H1 (cell line): ENCODE measurements at regions not wholly inside any gene's neighbourhood (a gene's known extent, or its start where the extent isn't known, plus 50 kb on each side); places are given as distances from the start of the nearest gene placed in this dataset.

ENCODE experiments used
- CTCF ChIA-PET: fragments of 300-600 bp; sonication (Branson Sonifier 250); formaldehyde crosslinking; loops from one replicate; lab custom pipeline; 2021; ENCODE audit not compliant: partially characterized antibody; lab: Charles Lee
- POLR2A ChIA-PET: fragments of 300-600 bp; sonication (Branson Sonifier 250); formaldehyde crosslinking; loops from one replicate; lab custom pipeline; 2021; ENCODE audit warnings: inconsistent platforms; ENCODE audit not compliant: partially characterized antibody; lab: Charles Lee
- DNase-seq, 2 experiments: peaks; one replicate each; pipeline versions ENCODE4 v3.0.0 to v3.0.0-alpha.2; 2010 to 2022; ENCODE audit warnings: low spot score in 2 of 2, low read depth in 1 of 2, mixed read lengths in 1 of 2
- FAIRE-seq: peaks from 2 replicates; lab custom pipeline; 2011; peaks lifted over from hg19 to GRCh38; lab: Jason Lieb, UNC
- H2AFZ ChIP-seq: 2 replicates; pipeline ENCODE4 v1.8.1; 2012; ENCODE audit warnings: low read length, inconsistent platforms
- H2AK5ac ChIP-seq: 2 replicates; pipeline ENCODE4 v1.6.1; 2013; ENCODE audit warnings: low read depth, low read length
- H2BK120ac ChIP-seq: replicated peaks from 2 replicates; pipeline ENCODE3; 2013; ENCODE audit warnings: low read depth, low read length, inconsistent platforms
- H2BK12ac ChIP-seq: 2 replicates; pipeline ENCODE4 v1.6.1; 2013; ENCODE audit warnings: low read depth, low read length
- H2BK15ac ChIP-seq: 2 replicates; pipeline ENCODE4 v1.6.1; 2013; ENCODE audit warnings: low read length
- H2BK20ac ChIP-seq: 2 replicates; pipeline ENCODE4 v1.6.1; 2013; ENCODE audit warnings: low read length
- H2BK5ac ChIP-seq: 2 replicates; pipeline ENCODE4 v1.6.1; 2013; ENCODE audit warnings: low read depth, low read length
- H3K14ac ChIP-seq: 2 replicates; pipeline ENCODE4 v1.6.1; 2013; ENCODE audit warnings: inconsistent platforms; ENCODE audit not compliant: insufficient read length
- H3K18ac ChIP-seq: 2 replicates; pipeline ENCODE4 v1.6.1; 2013; ENCODE audit warnings: low read length; ENCODE audit errors: extremely low read depth
- H3K23ac ChIP-seq: 2 replicates; pipeline ENCODE4 v1.6.1; 2013; ENCODE audit warnings: inconsistent platforms; ENCODE audit not compliant: insufficient read length
- H3K23me2 ChIP-seq: 2 replicates; pipeline ENCODE4 v1.6.1; 2013; ENCODE audit warnings: low read depth, low read length
- H3K27ac ChIP-seq: 2 replicates; pipeline ENCODE4 v1.6.1; 2011; ENCODE audit warnings: low read depth, low read length, inconsistent platforms
- H3K27me3 ChIP-seq, 4 experiments: replicated peaks in 1 of 4; 1 replicate in 1 of 4; 2 replicates in 3 of 4; pipeline versions ENCODE4 v1.6.1 to v1.8.1; 2011 to 2013; ENCODE audit warnings: low read length in 3 of 4, mild to moderate bottlenecking in 3 of 4, inconsistent platforms in 2 of 4, mixed read lengths in 2 of 4, moderate library complexity in 1 of 4; ENCODE audit not compliant: control insufficient read depth in 3 of 4, insufficient read depth in 3 of 4; ENCODE audit errors: extremely low read depth in 1 of 4
- H3K36me3 ChIP-seq, 4 experiments: 2 replicates each; pipeline versions ENCODE4 v1.6.1 to v1.8.1; 2011 to 2013; ENCODE audit warnings: mild to moderate bottlenecking in 4 of 4, low read length in 3 of 4, moderate library complexity in 2 of 4, control low read depth in 1 of 4, inconsistent platforms in 1 of 4; ENCODE audit not compliant: insufficient read depth in 4 of 4, control insufficient read depth in 2 of 4
- H3K4ac ChIP-seq: replicated peaks from 2 replicates; pipeline ENCODE3; 2013; ENCODE audit warnings: low read length, low read depth, mixed read lengths, inconsistent platforms; ENCODE audit not compliant: insufficient read length
- H3K4me1 ChIP-seq, 4 experiments: replicated peaks in 1 of 4; 1 replicate in 1 of 4; 2 replicates in 3 of 4; pipeline versions ENCODE4 v1.6.1 to v1.8.1; 2011 to 2013; ENCODE audit warnings: low read length in 3 of 4, inconsistent platforms in 2 of 4, mixed read lengths in 1 of 4; ENCODE audit not compliant: insufficient read depth in 4 of 4, control insufficient read depth in 3 of 4
- H3K4me2 ChIP-seq, 2 experiments: 2 replicates each; pipeline versions ENCODE4 v1.6.1 to v1.8.1; 2011 to 2013; ENCODE audit warnings: low read depth in 2 of 2, low read length in 2 of 2, control low read depth in 1 of 2, inconsistent platforms in 1 of 2, mild to moderate bottlenecking in 1 of 2; ENCODE audit not compliant: insufficient read depth in 1 of 2
- H3K4me3 ChIP-seq, 4 experiments: fragments of 200-600, 300-600 bp in 1 of 4; sonication (generic), shearing (Covaris generic), sonication (Bioruptor Twin) in 1 of 4; 2 replicates each; pipeline versions ENCODE4 v1.5.1 to v1.8.1; 2011 to 2016; ENCODE audit warnings: low read length in 4 of 4, low read depth in 3 of 4, control low read depth in 2 of 4, inconsistent platforms in 2 of 4, mild to moderate bottlenecking in 2 of 4, mixed read lengths in 1 of 4, moderate library complexity in 1 of 4; ENCODE audit not compliant: insufficient read depth in 2 of 4; ENCODE audit errors: extremely low read depth in 1 of 4
- H3K56ac ChIP-seq: replicated peaks from 2 replicates; pipeline ENCODE3; 2013; ENCODE audit warnings: low read depth, mild to moderate bottlenecking, mixed read lengths, low read length, inconsistent platforms; ENCODE audit not compliant: insufficient read length
- H3K79me1 ChIP-seq: 2 replicates; pipeline ENCODE4 v1.6.1; 2013; ENCODE audit warnings: low read depth, low read length, control low read depth
- H3K79me2 ChIP-seq, 2 experiments: 2 replicates each; pipeline versions ENCODE4 v1.6.1 to v1.8.1; 2012 to 2013; ENCODE audit warnings: low read length in 2 of 2, mild to moderate bottlenecking in 2 of 2, inconsistent platforms in 1 of 2; ENCODE audit not compliant: insufficient read depth in 2 of 2, control insufficient read depth in 1 of 2
- H3K9ac ChIP-seq, 4 experiments: replicated peaks in 1 of 4; 1 replicate in 1 of 4; 2 replicates in 3 of 4; pipeline versions ENCODE4 v1.6.1 to v1.8.1; 2011 to 2013; ENCODE audit warnings: low read depth in 3 of 4, low read length in 3 of 4, control low read depth in 2 of 4, mild to moderate bottlenecking in 2 of 4, moderate library complexity in 2 of 4, inconsistent platforms in 1 of 4; ENCODE audit errors: extremely low read depth in 1 of 4
- H3K9me3 ChIP-seq, 2 experiments: 2 replicates each; pipeline versions ENCODE4 v1.6.1 to v1.8.1; 2012 to 2013; ENCODE audit warnings: mild to moderate bottlenecking in 2 of 2, moderate library complexity in 2 of 2, control low read depth in 1 of 2, inconsistent platforms in 1 of 2, low read depth in 1 of 2, low read length in 1 of 2, mixed read lengths in 1 of 2; ENCODE audit not compliant: insufficient read depth in 2 of 2
- H4K20me1 ChIP-seq, 2 experiments: replicated peaks in 1 of 2; 2 replicates each; pipeline versions ENCODE3 to v1.8.1; 2011 to 2013; ENCODE audit warnings: inconsistent platforms in 2 of 2, low read length in 2 of 2, mild to moderate bottlenecking in 1 of 2; ENCODE audit not compliant: insufficient read depth in 2 of 2, control insufficient read depth in 1 of 2
- H4K5ac ChIP-seq: 2 replicates; pipeline ENCODE4 v1.6.1; 2013; ENCODE audit warnings: low read length, low read depth, mixed read lengths, inconsistent platforms; ENCODE audit not compliant: insufficient read length
- H4K8ac ChIP-seq: 2 replicates; pipeline ENCODE4 v1.8.0; 2013; ENCODE audit warnings: mild to moderate bottlenecking, moderate library complexity, low read length, inconsistent platforms; ENCODE audit not compliant: insufficient read depth; ENCODE audit errors: extremely low read depth
- H4K91ac ChIP-seq: replicated peaks from 2 replicates; pipeline ENCODE3; 2013; ENCODE audit warnings: low read length, mixed read lengths, inconsistent platforms; ENCODE audit not compliant: insufficient read length
- CHD7 ChIP-seq: fragments of 300-600 bp; sonication (generic); IDR thresholded peaks from 2 replicates; pipeline ENCODE4 v1.7.1; 2012; ENCODE audit warnings: low read length, moderate library complexity, mild to moderate bottlenecking, inconsistent platforms; ENCODE audit not compliant: insufficient replicate concordance
- WGBS, 2 experiments: shearing (Covaris generic) in 1 of 2; methylation state at CpG; one replicate each; pipeline versions ENCODE4 v1.1.6 to v1.1.7; 2013 to 2015; ENCODE audit warnings: low lambda C conversion rate in 2 of 2, mixed read lengths in 2 of 2, inconsistent platforms in 1 of 2, low coverage in 1 of 2, missing lambda C conversion rate in 1 of 2; ENCODE audit not compliant: insufficient replicate concordance in 2 of 2, insufficient coverage in 1 of 2, insufficient read length in 1 of 2; ENCODE audit errors: extremely low coverage in 1 of 2, missing lambda C conversion rate in 1 of 2; 5-methylcytosine and 5-hydroxymethylcytosine counted together

- Histone ChIP-seq H3K56ac (no peak overlapping the region), H3K14ac (no peak overlapping the region), H3K4me3 (no peak overlapping the region), H3K4me2 (no peak overlapping the region), H4K8ac (no peak overlapping the region), H2AFZ (peak overlapping the region; percentile 31; the same call in 1 of the 2 replicates), H4K5ac (no peak overlapping the region), H2BK5ac (no peak overlapping the region), H3K4me1 (no peaks in the 10 kb centered on the region), H3K9ac (no peak overlapping the region), H2BK12ac (no peak overlapping the region), H3K36me3 (no peaks in the 10 kb centered on the region), H3K27ac (no peak overlapping the region), H2BK120ac (no peak overlapping the region), H3K23me2 (no peaks in the 10 kb centered on the region), H2BK20ac (no peak overlapping the region), H3K18ac (no peak overlapping the region), H3K79me1 (no peaks in the 10 kb centered on the region), H4K20me1 (no peaks in the 10 kb centered on the region), H3K27me3 (no peaks in the 10 kb centered on the region), H3K9me3 (no peaks in the 10 kb centered on the region), H3K23ac (no peak overlapping the region), H3K79me2 (no peaks in the 10 kb centered on the region), H4K91ac (no peak overlapping the region), H2AK5ac (no peak overlapping the region), H3K4ac (no peak overlapping the region), H2BK15ac (no peak overlapping the region)
- WGBS, 2 experiments = 91% methylated on average over 1 of the region's 1 CpG; no CpG with 5 or more reads in 1 of the 2 experiments
- no peak for DNase-seq
- no peak for FAIRE-seq
- POLR2A ChIA-PET = no interaction called here
- CTCF ChIA-PET = interaction anchor here (0.7 to 2.8 kb wide), 2 partner anchors 356 to 521 kb away, joined by 3 to 11 read pairs; no protein-coding TSS in a partner anchor
- TF ChIP-seq CHD7 = no peak
Observed at GRCh38 chr11:42762348-42762747, 549.4 kb upstream of the API5 start.
